GM12892 (cell line): ENCODE measurements at regions not wholly inside any gene's neighbourhood (a gene's known extent, or its start where the extent isn't known, plus 50 kb on each side); places are given as distances from the start of the nearest gene placed in this dataset.

Source experiments
- POLR2A ChIP-seq: IDR thresholded peaks from 2 replicates; pipeline ENCODE4 v1.6.1; 2011; ENCODE audit warnings: low read depth, low read length, control low read depth
- POLR2AphosphoS5 ChIP-seq: IDR thresholded peaks from 2 replicates; pipeline ENCODE4 v1.6.1; 2011; ENCODE audit warnings: low read depth, low read length, control low read depth

- TF ChIP-seq POLR2AphosphoS5, result no peak
- TF ChIP-seq POLR2A, result no peak
Observed at GRCh38 chr10:33035411-33035810, 77.4 kb upstream of the ITGB1 start.
